Sciatic nerve (tissue), 2 donors: ENCODE measurements at regions not wholly inside any gene's neighbourhood (a gene's known extent, or its start where the extent isn't known, plus 50 kb on each side); places are given as distances from the start of the nearest gene placed in this dataset.
"Not testable (repeated sequence)": the region's sequence is repeated elsewhere in the genome, so short reads cannot be mapped to it uniquely, and the experiment has no call there.

Experiments used
- ATAC-seq: fragments of 200-7000 bp; cut with Tn5 transposase; one replicate; pipeline ENCODE4 v1.9.1; 2020; ENCODE audit warnings: mild to moderate bottlenecking, moderate library complexity
- DNase-seq: peaks from one replicate; pipeline ENCODE4 v3.0.0-alpha.2; 2020; ENCODE audit warnings: low spot score
- intact Hi-C: fragments of 100-400 bp; cut with DNase I; formaldehyde crosslinking; loops from one replicate; pipeline ENCODE4 v1.14.2; 2022
- donor health status: DM: no; HTN: no; CAD: no.
- donor health status: DM: no; HTN: no; CAD: no.

DNA sequence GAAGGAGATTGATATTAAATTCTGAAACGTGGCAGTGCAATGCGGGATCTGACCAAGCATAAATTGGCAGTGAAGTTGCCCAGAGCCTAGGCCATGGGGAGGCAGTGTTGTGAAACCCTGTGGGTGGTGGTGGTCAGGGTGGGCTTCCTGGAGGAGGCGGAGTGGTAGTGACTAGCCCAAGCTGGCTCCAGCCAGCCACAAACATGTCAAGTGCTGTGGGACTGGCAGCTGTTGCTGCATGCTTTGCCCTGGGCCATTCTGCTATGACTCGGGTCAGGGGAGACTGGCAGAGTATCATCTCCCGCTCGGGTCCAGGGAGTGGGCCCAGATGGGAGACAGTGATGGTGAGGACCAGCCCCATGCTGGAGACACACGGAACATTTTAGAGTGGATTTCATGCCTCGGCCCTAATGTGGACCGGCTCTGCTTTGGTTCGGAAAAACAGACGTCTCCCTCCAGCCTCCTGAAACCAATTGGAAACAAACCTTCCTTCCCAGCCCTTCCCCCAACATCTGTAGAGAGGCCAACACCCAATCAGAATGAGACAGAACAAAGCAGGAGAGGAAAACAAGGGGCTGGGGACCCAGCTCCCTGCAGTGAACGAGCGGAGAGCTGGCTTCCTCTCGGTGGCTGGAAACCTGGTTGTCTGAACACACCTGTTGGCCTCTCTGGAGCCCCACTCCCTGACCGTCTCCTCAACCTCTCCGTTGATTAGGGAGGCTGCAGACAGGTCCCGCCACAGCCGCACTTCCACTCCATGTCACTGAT, 58.2 kb downstream of the TMEM270 start:
- intact Hi-C loops, result no loop called here
- no peak for ATAC-seq
- no peak for DNase-seq

DNA sequence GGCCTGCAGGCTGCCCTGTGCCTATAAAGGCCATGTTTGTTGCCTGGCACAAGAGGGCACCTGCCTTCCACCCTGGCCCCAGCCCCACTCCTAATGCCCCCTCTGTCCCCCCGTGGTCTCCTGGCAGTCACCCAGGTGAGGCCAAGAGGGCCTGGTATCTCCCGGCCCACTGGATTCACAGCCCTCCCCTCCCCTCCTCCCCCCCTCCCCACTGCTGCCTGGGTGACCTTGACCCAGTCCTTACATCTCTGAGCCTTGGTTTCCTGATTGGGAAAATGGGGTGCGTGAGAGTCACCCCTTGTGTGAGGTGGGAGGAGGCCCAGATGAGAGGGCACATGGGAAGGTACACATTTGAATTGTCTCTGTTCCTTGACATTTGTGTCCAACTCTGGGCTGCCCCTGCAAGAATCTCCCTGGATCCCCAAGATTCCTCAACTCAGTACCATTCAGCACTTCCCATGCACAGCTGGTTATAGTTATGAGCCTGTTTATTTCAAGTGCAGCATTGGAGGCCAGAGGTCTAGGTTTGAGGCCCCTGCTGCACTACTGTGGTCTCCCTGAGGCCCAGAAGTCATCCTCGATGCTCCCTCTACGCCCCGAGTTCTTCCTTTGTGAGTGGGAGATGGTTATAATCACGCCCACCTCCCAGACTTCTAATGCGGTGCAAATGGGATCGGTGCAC, 58.9 kb downstream of the TMEM270 start:
- intact Hi-C loops, result loop anchor here (10.0 kb wide), 1 partner anchor 235 kb away; no protein-coding TSS in a partner anchor
- no peak for ATAC-seq

DNA sequence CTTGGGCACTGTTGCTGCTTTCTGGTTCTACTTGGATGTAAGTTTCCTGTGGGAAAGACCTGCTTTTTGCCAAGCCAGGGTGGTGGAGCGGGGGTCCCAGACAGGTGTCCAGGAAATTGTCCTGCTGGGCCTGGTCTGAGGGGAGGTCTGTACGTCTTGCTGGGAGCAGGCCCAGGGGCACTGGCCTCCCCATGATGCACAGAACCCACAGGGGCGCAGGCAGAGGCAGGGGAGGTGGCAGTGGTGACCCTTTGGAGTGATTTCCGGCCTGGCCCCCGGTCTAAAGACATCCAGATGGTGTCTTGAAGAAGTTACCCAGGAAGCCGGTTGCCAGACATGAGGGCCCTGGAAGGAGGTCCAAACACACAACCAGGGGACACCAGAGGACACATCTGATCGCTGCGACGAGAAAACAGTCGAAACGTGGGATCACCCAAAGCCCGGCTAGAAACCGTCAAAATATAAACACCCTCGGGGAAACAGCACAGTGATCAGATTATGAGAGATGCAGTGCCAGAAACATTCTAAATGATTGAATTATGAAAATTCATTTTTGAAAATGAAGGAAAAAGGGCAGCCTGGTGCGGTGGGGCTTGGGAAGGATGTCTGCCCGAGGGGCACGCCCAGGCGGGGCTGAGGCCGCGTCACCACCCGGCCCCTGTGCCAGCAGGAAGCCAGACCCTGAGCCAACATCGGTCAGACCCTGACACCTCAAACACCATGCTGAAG, 59.6 kb downstream of the TMEM270 start:
- no peak for ATAC-seq

More for the DNA sequence above, 58.9 kb downstream of the TMEM270 start:
- DNase-seq, result no peak

DNA sequence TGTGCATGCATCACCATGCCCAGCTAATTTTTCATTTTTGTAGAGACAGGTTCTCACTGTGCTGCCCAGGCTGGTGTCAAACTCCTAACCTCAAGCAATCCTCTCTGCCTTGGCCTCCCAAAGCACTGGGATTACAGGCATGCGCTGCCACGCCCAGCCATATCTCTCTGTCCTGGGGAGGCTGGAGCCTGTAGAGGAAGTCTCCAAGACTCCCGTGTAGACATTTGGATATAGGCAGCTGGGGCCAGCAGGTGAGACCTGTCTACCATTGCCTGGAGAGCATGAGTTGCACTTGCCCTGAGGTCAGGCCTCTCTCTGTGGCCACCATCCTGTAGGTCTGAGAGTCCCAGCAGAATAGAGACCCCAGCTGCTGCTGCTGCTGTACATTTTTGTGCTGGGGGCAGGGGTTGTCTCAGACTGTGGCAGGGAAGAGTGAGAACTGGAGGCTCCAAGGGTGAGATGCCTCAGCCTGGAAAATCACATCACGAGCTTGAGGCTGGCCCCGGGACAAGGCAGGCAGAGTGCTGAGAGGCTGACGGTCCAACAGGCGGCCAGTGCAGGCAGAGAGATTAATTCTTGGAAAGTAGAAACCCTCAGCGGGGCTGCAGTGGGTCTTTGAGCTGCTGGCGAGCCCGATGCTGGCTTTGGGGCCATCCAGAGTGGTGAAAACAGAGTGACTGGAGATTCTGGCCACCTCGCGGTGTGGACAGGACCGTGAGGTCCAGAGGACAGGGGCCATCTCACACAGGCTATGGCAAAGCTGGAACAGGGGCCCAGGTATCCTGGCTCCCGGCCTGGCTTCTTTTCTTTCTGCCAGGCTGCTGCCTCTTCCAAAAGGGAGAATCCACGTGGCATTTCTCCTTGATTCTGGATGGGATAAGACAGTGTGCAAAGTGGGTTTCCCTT, 60.9 kb downstream of the TMEM270 start:
- intact Hi-C loops, result loop anchor here (10.0 kb wide), 1 partner anchor 233 kb away; no protein-coding TSS in a partner anchor
- DNase-seq (no peak), ATAC-seq (peak; percentile 76)

More for the DNA sequence above, 59.6 kb downstream of the TMEM270 start:
- intact Hi-C loops, result loop anchor here (10.0 kb wide), 1 partner anchor 234 kb away; no protein-coding TSS in a partner anchor
- DNase-seq, result no peak

DNA sequence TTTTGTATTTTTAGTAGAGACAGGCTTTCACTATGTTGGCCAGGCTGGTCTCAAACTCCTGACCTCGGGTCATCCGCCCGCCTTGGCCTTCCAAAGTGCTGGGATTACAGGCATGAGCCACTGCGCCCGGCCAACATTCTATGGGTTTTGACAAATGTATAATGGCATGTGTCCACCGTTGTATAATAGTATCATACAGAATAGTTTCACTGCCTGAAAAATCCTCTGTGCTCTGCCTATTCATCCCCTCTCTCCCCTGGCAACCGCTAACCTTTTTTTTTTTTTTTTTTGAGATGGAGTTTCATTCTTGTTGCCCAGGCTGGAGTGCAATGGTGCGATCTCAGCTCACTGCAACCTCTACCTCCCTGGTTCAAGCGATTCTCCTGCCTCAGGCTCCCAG, 67.7 kb downstream of the TMEM270 start:
- intact Hi-C loops, result loop anchor here (10.0 kb wide), 1 partner anchor 226 kb away; no protein-coding TSS in a partner anchor
- DNase-seq, ATAC-seq: not testable (repeated sequence)

DNA sequence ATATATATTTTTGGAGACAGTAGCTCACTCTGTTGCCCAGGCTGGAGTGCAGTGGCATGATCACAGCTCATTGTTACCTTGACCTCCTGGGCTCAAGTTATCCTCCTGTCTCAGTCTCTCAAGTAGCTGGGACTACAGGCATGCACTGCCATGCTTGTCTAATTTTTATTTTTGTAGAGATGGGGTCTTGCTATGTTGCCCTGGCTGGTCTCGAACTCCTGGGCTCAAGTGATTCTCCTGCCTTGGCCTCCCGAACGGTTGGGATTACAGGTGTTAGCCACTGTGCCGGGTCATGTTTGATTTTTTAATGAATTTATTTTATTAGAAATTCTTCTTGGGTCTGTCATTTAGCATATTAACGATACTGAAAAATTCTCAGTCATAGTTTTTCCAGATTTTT, 70.5 kb downstream of the TMEM270 start:
- no peak for ATAC-seq
- intact Hi-C loops, result no loop called here
- no peak for DNase-seq

DNA sequence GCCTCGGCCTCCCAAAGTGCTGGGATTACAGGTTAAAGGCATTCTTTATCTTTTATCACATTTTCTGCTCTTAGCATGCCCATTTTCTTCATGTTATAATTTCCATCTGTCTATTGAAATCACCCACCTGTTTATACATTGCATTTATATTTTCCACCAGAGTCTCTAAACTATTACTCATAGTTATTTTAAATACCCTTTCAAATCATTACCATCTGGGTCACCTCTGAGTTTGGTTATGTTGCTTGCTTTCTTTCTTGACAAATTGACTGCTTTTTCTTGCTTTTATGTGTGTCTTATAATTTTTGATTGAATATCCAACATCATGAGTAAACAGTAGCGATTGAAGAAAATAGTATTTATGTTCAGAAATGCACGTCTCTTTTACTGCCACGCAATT, 71.4 kb downstream of the TMEM270 start:
- ATAC-seq (no peak), DNase-seq (no peak)
- intact Hi-C loops, result no loop called here

DNA sequence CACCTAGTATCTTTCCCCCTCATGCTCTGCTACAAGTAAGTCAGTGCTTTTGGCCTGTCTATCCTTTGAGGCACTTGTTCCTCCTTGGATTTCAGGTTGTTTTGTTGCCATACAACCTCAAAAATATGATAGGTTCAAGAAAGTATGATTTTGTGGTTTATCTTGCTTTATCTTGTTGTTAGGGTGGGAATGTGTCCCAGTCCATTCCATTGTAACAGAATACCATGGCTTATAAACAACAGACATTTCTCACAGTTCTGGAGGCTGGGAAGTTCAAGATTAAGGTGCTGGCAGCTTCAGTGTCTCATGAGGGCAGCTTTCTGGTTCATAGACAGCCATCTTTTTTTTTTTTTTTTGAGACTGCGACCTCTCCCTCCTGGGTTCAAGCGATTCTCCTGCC, 72.1 kb downstream of the TMEM270 start:
- intact Hi-C loops, result no loop called here
- ATAC-seq (no peak), DNase-seq (no peak)

DNA sequence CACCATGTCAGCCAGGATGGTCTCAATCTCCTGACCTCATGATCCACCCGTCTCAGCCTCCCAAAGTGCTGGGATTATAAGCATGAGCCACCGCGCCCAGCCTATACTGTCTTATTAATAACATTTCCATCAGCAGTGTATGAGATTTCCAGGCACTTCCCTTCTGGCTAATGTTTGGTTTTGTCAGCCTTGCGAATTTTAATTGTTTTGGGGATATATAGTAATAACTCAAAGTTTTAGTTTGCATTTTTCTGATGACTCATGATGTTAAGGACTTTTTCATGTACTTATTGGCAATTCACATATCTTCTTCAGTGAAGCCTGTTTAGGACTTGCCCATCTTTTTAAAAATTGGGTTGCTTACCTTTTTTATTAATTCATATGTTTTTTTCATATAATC, 76.0 kb downstream of the TMEM270 start:
- intact Hi-C loops, result no loop called here
- no peak for ATAC-seq
- DNase-seq, result no peak

DNA sequence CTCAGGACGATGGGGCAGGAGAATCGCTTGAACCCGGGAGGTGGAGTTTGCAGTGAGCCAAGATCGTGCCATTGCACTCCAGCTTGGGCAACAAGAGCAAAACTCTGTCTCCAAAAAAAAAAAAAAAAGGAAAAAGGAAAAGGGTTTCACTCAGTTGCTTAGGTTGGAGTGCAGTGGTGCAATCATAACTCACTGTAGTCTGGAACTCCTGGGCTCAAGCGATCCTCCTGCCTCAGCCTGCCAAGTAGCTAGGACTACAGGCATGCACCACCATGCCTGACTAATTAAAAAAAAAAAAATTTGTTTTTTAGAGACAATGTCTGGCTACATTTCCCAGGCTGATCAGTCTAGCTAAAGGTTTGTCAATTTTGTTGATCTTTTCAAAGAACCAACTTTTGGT, 76.7 kb downstream of the TMEM270 start:
- DNase-seq, intact Hi-C loops, ATAC-seq: not testable (repeated sequence)

DNA sequence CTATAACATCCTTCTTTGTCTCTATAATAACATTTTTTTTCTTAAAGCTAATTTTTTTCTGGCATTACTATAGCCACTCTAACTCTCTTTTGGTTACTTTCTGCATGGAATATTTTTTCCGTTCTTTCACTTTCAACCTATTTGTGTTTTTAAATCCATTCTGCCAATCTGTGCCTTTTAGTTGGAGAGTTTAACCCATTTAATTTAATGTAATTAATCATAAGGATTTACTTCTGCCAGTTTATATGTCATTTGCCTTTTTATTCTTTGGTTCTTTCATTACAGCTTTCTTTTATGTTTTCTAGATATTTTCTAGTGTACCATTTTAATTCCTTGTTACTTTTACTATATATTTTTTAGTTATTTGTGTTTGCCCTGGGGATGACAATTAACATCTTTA, 78.6 kb downstream of the TMEM270 start:
- intact Hi-C loops, result no loop called here
- DNase-seq, result no peak
- no peak for ATAC-seq

DNA sequence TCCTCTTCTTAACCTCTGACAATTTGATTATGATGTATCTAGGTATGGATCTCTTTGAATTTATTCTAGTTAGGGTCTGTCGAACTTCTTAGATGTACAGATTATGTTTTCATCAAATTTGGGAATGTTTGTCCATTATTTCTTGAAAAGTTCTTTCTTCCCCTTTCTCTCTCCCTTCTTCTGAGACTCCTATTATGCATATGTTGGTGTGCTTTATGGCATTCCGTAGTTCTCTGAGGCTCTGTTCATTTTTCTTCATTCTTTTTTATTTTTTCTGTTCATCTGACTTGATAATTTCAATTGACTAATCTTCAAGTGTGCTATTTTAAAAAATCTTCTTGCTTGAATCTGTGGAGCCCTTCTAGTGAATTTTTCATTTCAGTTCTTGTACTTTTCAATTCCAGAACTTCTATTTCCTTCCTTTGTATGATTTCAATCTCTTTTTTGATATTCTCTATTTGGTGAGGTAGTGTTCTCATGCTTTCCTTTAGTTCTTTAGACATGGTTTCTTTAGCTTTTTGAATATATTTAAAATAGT, 79.8 kb downstream of the TMEM270 start:
- ATAC-seq (no peak), DNase-seq (no peak)
- intact Hi-C loops, result no loop called here

DNA sequence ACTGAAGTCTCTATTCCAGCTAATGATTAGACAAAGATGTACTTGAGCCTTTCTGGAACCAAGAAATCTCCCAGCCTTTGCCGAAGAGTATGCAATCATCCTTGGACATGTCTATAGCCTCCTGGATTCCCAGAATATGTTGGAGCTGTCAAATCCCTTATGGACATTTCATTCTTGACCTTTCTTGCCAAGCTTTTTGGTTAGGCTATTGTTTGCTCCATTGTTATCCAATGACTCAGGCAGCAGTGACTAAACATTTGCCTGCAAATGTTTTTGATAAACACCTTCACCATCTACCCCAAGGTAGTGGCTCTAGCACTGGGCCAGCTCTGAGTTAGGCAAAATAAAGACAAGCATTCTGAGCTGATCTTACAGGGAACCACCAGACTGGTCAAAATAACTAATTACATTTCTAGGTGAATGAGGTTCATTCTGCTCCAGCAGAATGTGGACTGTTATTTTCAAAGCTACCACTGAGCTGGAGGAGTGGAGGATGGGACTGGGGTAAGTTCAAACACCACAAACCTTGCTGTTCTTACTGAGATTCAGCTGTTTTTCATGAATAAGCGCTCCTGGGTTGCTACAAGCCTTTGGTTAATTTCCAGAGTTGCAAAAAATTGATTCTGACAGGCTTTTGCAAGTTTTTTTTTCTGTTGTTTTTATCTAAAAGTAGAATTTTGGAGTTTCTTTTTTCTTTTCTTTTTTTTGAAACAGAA, 81.0 kb downstream of the TMEM270 start:
- DNase-seq (no peak), ATAC-seq (no peak)
- intact Hi-C loops, result no loop called here

DNA sequence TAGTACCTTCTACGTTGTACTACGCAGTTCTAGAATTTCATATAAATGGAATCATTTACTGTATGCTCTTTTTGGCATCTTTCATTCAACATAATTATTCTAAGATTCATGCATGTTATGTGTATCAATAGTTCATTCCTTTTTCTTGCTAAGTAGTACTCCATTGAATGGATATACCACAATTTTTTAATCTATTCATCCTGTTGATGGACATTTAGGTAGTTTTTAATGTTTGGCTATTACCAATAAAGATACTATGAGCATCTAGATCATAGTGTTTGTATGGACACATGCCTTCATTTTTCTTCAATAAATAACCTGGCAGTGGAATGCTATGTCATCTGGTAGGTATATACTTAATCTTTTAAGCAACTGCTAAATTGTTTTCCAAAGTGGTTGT, 83.0 kb upstream of the ELN start:
- intact Hi-C loops, result no loop called here
- DNase-seq, result no peak
- ATAC-seq, result no peak

DNA sequence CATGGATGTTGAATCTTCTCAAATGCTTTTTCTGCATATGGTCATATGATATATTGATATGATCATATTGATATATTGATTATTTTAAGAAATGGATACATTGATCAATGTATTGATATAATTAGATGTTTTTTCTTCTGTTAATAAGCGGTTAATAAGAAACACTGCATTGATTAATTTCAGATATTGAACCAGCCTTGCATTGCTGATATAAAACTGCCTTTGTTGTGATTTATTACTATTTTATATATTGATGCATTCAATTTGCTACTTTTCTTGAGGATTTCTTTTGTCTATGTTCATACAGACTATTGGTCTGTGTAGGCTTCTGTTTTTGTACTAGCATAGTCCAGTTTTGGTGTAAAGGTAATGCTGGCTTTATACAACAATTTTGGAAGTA, 79.7 kb upstream of the ELN start:
- intact Hi-C loops, result no loop called here
- ATAC-seq (no peak), DNase-seq (no peak)

DNA sequence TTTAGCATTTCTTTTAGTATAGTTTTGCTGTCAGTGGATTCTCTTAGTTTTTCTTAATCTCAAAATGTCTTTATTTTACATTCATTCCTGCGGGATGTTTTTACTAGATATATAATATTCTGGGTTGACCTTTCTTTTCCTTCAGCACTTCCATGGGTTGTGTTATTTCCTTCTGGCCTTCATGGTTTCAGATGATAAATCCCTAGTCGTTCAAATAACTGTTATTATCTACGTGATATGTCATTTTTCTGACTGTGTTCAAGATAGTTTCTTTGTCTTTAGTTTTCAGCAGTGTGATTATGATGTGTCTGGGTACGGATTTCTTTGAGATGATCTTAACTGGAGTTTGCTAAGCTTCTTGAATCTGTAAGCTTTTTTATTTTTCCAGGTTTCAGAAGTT, 75.7 kb upstream of the ELN start:
- intact Hi-C loops, result no loop called here
- DNase-seq (no peak), ATAC-seq (no peak)

DNA sequence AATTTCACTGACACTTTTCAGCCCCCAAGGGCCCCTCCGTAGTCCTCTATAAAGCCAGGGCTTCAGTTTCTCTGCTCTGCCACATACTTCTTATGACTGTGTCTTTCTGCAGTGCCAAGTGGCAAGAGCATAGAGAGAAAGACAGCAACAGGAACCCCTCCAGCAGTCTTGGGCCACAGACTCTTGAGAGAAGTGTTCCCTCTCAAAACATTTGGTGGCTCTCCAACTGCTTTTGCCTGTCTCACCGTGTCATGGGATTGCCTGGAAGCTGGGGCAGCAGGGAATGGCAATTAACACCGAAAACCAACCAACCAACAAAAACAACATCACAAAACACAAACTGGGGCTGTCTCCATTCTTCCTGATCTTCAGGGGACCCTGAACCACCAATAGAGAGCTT, 73.8 kb upstream of the ELN start:
- intact Hi-C loops, result no loop called here
- ATAC-seq (no peak), DNase-seq (no peak)

DNA sequence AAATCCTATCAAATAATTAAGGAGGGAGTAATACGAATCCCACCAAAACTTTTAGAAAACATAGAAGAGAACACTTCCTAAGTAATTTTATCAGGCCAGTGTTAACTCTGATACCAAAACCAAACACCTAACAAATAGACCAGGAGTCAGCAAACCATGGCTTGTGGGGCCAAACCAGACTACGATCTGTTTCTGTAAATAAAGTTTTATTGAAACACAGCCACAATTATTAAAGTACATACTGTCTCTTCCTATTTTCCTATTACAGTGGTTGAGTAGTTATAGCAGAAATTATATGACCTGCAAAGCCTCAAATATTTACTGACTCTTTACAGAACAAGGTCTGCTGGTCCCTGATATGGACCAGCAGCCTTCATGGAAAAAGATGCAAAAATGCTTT, 73.1 kb upstream of the ELN start:
- no peak for ATAC-seq
- DNase-seq, result no peak
- intact Hi-C loops, result no loop called here
